ENCODE measurements at regions not wholly inside any gene's neighbourhood (a gene's known extent, or its start where the extent isn't known, plus 50 kb on each side); places are given as distances from the start of the nearest gene placed in this dataset.
"Not testable (repeated sequence)": the region's sequence is repeated elsewhere in the genome, so short reads cannot be mapped to it uniquely, and the experiment has no call there.

DNA sequence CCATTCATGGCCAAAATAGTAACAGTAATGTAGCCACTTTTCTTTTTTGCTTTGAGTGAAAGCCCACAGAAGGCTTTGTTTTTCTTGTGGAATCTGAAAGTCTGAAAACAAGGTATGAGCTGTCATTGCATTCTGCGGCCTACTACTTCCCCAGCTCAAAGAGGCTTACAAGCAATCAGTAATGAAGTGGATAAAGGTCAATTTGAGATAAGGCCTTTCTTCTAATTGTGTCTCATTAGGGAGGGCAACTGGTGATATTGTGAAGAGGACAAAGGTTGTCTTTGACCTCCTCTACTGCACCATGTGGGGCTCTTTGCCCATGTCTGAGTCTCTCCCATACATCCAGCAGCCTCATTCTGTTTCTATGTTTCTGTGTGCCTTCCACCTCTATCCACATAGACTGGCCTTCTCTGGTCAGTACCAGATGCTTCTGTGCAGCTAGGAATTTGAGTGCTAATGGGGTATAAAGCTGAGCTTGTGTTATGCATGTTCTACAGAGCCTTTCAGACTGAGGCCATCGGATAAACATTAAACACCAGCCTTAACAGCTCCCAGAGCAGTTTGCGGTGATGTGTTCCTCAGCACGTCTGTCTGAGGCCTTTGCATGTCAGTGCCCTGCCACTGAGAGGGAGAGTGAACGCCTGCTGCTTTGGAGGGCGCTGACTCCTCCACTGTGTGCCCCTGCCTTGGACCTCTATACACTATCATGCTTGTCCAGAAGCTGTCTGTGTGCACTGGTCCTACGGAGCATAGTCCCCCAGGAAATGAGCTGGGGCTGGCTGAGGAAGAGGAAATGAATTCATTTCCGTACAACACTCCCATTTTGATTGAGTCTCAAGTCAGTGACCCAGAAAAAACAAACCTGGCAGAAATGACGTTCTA lies 80.2 kb downstream of the SH2D1A start:
- no peak for DNase-seq

- DNase-seq = no peak
Measured at GRCh38 chrX:124433186-124433585, 86.8 kb downstream of the SH2D1A start.

DNA sequence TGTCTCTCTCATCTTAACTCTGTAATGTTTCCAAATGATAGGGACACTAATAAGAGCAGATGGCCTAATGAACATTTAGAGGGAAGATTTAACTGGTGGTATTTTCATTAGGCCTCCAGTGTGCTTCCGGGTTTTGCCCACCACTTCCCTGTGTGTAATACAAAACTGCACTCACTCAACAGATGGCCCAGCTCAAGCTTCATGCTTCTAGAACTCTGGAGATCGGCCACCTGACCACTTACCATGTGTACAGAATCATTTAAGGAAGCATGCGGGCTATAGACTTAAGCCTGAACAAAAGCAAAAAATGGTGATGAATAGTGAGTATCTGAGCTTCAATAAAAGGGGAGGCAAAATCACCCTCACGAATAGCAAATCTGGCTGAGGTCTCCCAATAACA lies 89.3 kb downstream of the SH2D1A start:
- DNase-seq = no peak

DNA sequence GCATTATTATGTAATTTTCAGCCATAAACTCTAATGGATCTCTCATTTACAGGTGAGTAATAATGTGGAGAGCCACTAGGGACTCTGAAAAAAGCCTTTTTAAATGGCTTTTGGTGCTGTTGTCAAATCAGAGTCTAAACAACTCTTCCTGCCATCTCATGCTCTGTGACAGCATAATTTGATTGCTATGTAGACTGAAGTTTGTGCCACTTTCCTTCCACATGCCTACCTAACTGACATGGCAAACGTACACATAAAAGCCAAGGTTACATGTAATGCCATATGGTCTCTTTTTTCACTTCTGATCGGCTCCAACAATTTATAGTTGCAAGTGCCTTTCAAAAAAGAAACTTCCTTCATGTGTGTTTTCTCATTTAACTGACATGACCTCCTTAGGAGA lies 94.3 kb downstream of the SH2D1A start:
- no peak for DNase-seq

DNA sequence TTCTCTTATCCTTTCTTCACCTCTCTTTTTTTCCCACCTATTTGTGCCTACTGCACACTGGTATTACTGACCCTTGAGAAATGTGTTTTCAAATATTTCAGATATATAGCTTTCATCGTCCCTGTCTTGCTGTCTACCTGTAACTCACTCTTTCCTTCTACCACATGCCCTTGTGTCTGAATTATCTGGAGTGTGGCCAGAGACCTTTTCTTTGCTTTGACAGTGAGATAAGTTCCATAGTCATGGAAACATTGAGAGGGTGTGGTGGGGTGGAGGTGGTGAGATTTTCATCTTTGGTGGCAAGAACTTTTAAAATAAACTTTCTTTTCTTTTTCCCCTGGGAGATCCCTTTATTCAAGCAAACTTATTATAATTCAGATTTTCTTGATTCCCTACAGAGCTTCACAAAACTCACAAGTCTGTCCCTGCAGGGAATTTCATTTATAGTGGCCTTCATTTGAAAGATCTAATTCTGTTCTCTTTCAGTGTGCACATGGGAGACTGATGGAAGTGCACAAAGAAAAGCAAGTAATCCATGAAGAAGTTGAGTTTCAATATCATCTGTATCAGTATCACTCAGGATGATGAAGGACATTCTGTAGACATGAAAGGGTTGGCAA lies 95.7 kb downstream of the SH2D1A start:
- no peak for DNase-seq

GRCh38 chrX:124455966-124456365 lies 109.6 kb downstream of the SH2D1A start:
- DNase-seq = no peak

- not testable (repeated sequence) for DNase-seq
Measured at GRCh38 chrX:124459851-124460250, 113.5 kb downstream of the SH2D1A start.

- no peak for DNase-seq
Measured at GRCh38 chrX:124462931-124463330, 116.6 kb downstream of the SH2D1A start.

DNA sequence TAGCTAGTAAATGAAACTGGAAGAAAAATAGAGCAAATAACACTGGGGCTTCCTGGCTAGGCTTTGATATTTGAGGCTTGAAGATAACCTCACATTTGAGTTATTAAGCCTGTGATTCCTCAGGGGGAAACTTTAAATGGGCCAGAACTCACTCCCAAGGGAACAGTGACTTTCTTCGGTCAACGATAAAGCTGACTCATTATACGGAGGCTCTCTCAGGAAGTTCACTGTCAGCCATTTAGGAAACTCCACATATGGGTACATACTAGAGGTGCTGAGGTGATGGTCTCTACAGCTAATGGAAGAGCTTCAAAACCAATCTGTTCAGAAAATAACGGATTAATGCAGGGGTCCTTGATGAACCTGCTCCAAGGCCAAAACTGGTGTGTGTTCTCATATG lies 120.8 kb downstream of the SH2D1A start:
- no peak for DNase-seq

DNA sequence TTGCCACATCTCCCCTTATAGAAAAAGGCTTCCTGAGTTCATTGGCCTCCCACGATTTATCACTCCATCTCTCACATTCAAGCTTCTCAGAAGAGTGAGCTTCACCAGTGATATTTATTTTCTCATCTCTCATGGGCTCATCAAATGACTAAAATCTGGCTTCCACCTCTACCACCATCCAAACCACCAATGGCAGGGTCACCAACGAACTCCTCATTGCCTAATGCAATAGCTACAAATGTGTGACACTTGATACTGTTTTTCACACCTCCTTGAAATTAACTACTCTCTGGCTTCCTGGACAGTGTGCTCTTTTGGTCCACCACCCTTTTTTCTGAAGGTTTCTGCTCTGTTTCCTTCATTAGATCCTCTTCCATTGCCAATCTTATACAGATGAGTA lies 129.0 kb downstream of the SH2D1A start:
- DNase-seq = no peak

- DNase-seq = no peak
Measured at GRCh38 chrX:124476562-124476961, 130.2 kb downstream of the SH2D1A start.

- no peak for DNase-seq
Measured at GRCh38 chrX:124478046-124478445, 131.7 kb downstream of the SH2D1A start.

- DNase-seq = no peak
Measured at GRCh38 chrX:124488412-124489161, 142.2 kb downstream of the SH2D1A start.

DNA sequence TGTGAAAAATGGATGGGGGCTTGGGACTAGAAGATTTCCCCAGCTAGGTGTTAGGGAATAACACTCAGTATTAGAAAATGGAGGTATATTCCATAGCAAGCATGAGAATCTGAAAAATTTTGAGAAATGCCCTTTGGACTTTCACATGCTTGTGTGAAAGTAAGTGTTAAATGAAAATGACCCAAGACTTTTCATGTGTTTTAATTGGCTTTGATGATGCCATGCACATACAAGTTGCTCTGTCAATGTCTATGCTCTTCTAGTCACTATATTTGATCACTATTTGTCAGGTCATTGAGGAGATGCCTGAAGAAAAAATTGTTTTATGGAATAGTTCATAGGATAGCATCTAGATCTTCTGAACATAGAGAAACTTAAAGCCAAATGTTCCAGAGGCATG lies 147.6 kb downstream of the SH2D1A start:
- no peak for DNase-seq

GRCh38 chrX:124497386-124497785 lies 151.0 kb downstream of the SH2D1A start:
- no peak for DNase-seq

GRCh38 chrX:124501586-124501985 lies 155.2 kb downstream of the SH2D1A start:
- no peak for DNase-seq

DNA sequence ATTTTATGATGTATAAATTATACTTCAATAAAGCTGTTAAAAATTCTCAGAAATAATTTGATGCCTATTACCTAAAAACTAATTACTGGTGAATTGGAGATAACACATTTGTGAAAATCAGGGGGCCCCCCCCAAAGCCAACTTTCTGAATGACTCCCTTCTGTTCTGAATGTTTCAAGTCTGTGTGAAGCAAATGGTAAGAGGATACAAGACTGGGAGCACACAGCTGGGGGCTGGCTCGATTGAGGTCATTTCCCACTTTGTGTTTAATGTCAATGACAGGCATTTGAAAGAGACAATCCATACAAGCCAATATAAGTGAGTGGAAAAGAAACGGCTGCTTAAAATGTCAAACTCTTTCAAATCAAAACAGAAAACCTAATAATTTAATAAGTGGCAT lies 155.8 kb downstream of the SH2D1A start:
- no peak for DNase-seq

DNA sequence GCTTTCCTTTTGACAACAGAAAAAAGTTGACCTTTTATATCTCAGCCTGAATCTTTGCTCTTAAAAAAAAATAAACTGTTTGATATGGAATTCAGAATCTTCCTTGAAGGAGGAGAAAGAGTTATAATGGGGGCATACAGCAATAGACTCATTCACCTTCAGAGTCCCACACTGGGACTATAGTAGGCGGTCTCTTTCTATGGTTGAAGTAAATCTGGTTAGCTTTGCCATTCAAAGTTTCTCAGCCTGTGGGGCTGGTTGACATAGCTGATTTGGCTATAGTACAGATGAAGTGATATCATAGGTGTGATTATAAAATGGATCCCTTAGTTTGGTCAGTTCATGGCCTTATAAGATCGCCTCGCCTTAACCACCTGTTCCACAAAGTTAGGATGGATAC lies 156.2 kb downstream of the SH2D1A start:
- DNase-seq = no peak

GRCh38 chrX:124504111-124504983 lies 158.0 kb downstream of the SH2D1A start:
- DNase-seq = no peak

- no peak for DNase-seq
Measured at GRCh38 chrX:124506066-124506465, 159.7 kb downstream of the SH2D1A start.

DNA sequence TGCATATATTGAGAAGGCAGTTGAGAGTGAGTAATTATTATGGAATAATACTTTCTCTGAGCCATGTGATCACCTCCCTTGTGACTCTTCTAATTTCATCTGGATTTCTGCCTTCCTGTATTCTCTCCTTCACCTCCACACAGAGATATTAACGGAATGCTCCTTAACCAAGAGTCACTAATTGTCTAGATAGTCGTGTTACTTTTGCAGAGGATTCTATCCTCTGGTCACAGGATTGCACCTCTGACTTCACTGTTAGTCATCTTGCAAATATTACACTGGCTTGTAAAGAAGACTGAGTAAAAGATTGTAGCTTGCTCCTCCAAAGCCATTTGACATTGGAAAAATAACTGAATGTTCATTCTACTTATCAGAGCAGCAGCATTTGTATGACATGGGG lies 160.9 kb downstream of the SH2D1A start:
- no peak for DNase-seq

DNA sequence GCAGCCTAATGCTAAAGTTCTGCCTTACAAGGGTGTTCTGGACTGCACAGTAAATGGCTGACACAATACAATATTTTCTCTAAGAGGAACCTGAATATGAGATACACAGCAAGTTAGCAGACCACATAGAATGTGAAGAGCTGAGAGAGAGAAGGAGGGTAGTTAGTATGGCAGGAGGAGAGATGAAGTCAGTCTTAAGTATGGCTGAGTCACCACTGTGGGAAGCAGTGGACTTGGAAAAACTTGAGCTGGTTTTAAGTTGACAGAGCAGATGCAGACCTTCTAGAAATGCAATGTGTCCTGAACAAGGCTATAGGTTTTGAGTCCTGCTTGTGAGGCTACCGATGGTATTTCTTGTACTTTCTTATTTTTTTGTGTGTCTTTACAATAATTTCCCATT lies 172.5 kb downstream of the SH2D1A start:
- no peak for DNase-seq

DNA sequence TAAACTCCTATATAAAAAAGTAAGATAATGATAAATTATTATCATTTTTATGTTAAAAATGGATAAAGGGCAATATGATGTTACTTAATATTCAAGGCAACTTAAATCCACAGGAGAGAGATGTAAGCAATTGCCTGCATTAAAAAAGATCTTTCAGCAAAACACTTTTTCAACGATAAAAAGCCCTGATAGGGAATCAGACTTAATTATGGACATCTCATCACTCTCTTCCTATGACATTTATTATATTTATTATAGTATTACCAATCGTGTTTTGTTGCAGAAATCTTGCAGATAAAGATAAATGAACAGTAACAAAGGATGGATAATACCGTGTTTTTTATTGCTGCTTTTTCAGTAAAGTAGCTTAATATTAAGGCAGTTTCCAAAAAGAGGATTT lies 178.5 kb downstream of the SH2D1A start:
- no peak for DNase-seq

Data from T-helper 9 cell (primary cell).